Tibial nerve (tissue), 3 donors: ENCODE measurements at regions not wholly inside any gene's neighbourhood (a gene's known extent, or its start where the extent isn't known, plus 50 kb on each side); places are given as distances from the start of the nearest gene placed in this dataset.

Experiments
- CTCF ChIP-seq, 5 experiments: fragments of 200-600 bp in 3 of 5; fragments of 450-650 bp in 2 of 5; sonication (generic) in 3 of 5; IDR thresholded peaks; one replicate each; pipeline ENCODE4 v1.5.1; 2016 to 2019; ENCODE audit warnings: antibody characterized with exemption in 5 of 5, mild to moderate bottlenecking in 3 of 5, moderate library complexity in 2 of 5
- POLR2A ChIP-seq, 2 donors: fragments of 450-650 bp; IDR thresholded peaks; one replicate each; pipeline ENCODE4 v1.6.1; 2017; ENCODE audit warnings: antibody characterized with exemption in 2 of 2, mild to moderate bottlenecking in 2 of 2, moderate library complexity in 2 of 2

GRCh38 chr6:137723273-137724017, 143.6 kb upstream of the TNFAIP3 start:
- no peak for TF ChIP-seq CTCF (IDR thresholded peaks at IDR 0.05)
- no peak for TF ChIP-seq POLR2A (IDR thresholded peaks at IDR 0.05)
